IPS-15b (cell line): ENCODE measurements at regions not wholly inside any gene's neighbourhood (a gene's known extent, or its start where the extent isn't known, plus 50 kb on each side); places are given as distances from the start of the nearest gene placed in this dataset.

Source experiments
- H3K27me3 ChIP-seq: one replicate; pipeline ENCODE4 v1.6.1; 2013; ENCODE audit warnings: low read length; ENCODE audit not compliant: control insufficient read depth, insufficient read depth
- H3K36me3 ChIP-seq: one replicate; pipeline ENCODE4 v1.6.1; 2013; ENCODE audit warnings: low read length; ENCODE audit not compliant: control insufficient read depth, insufficient read depth
- H3K4me1 ChIP-seq: one replicate; pipeline ENCODE4 v1.6.1; 2013; ENCODE audit warnings: mild to moderate bottlenecking, low read length; ENCODE audit not compliant: control insufficient read depth, insufficient read depth
- H3K4me3 ChIP-seq: one replicate; pipeline ENCODE4 v1.5.1; 2013; ENCODE audit warnings: low read depth, low read length
- H3K9ac ChIP-seq: one replicate; pipeline ENCODE4 v1.6.1; 2013; ENCODE audit warnings: low read depth, mild to moderate bottlenecking, low read length
- H3K9me3 ChIP-seq: one replicate; pipeline ENCODE4 v1.6.1; 2013; ENCODE audit warnings: mild to moderate bottlenecking, low read length; ENCODE audit not compliant: control insufficient read depth, insufficient read depth

DNA sequence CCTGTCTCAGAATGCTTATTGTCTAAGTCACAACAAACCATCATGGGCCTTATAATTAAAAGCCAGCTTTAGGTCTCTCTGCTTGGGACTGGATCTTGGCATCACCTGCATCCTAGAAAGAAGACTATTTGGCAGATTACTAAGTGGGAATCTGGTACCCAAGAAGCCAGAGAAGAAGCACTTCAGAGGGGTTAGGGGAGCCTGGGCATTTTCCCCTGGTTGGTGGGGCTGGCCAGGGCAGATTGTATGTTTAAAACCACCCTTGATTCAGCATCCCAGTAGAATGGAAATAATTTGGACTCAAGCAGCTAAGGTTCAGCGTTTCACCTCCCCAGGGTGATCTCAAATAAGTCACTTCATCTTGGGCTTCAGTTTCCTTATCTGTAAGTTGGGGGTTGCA is 193.7 kb downstream of the MIAT start:
- Histone ChIP-seq H3K4me3 (no peak overlapping the region), H3K27me3 (no peaks in the 10 kb centered on the region), H3K36me3 (no peaks in the 10 kb centered on the region), H3K4me1 (peaks cover 3% of the 10 kb centered on the region), H3K9ac (no peak overlapping the region), H3K9me3 (no peaks in the 10 kb centered on the region)

DNA sequence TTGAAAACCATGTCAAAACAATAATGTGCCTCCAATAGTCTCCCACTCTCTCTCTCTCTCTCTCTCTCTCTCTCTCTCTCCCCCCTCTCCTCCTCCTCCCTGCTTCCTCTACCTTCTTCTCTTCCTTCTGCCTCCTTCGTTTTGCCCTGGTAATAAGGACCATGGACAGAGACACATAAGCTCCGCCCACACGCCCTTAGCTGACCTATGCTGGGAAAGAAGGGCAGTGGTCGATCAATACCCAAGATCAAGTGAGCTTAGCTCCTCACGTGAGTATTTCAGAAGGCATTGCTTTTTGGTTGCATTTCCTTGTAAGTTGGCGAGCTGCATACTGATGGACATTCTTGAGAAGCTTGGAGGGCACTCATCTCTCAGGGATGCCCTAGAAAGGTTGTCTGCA is 194.8 kb downstream of the MIAT start:
- H3K4me1 ChIP-seq = peaks cover 3% of the 10 kb centered on the region
- H3K36me3 ChIP-seq = no peaks in the 10 kb centered on the region
- H3K27me3 ChIP-seq = no peaks in the 10 kb centered on the region
- H3K9me3 ChIP-seq = no peaks in the 10 kb centered on the region
- H3K9ac ChIP-seq = no peak overlapping the region
- no peak overlapping the region for H3K4me3 ChIP-seq

DNA sequence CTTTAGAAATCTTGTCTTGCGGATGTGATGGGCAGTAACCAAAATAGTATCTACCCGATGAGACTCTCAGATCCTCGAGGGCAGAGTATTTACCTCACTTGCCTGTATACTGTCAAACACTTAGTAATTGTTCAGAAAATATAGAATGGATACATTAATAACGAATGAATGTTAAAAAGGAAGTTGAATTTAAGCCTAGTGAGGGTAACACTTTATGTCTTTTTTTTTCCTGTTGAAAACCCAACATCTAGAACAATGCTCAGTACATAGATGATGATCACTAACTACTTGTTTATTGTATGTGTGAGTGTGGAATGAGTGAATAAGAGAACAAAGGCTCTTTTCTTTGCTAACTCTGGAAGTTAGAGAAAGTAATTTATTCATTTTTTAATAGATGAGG is 195.7 kb downstream of the MIAT start:
- Histone ChIP-seq H3K4me1 (peaks cover 3% of the 10 kb centered on the region), H3K9me3 (no peaks in the 10 kb centered on the region), H3K27me3 (no peaks in the 10 kb centered on the region), H3K36me3 (no peaks in the 10 kb centered on the region), H3K9ac (no peak overlapping the region), H3K4me3 (no peak overlapping the region)

DNA sequence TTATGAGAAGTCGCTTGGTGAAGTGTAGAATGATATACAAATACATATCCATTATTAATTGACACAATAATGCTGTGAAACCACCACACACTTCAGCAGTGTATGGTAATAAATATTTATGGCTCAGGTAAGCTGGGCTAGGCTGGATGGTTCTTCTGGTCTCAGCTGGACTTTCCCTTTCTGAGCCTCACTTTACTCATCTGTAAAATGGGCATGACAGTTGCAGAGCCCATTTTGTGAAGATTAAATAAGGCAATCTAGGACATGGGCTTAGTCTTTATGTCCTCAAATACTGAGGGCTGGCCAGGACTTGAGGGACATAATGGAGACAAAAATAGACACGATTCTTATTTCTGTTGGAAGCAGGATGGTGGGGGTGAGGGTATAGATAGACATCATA is 196.1 kb downstream of the MIAT start:
- H3K36me3 ChIP-seq = no peaks in the 10 kb centered on the region
- H3K9ac ChIP-seq = no peak overlapping the region
- no peak overlapping the region for H3K4me3 ChIP-seq
- H3K9me3 ChIP-seq = no peaks in the 10 kb centered on the region
- H3K4me1 ChIP-seq = peaks cover 3% of the 10 kb centered on the region
- no peaks in the 10 kb centered on the region for H3K27me3 ChIP-seq

DNA sequence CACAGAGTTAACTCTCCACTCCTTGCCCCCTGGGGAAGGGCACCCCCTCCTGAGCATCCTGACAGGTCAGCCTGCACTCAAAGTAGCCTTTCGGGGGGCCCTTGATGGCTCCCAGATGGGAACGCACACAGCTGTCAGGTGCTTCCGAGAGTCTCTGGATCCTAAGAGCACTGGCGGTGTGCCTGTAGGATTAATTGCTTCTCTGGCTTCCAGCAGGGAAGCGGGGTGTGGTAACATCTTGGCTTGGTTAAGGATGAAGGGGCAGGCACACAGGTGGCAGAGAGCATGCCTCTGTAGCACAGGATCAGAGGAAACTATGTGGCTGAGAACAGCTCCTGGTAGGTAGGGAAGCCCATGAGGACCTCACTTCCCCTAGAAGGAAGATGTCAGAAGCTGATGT is 199.8 kb downstream of the MIAT start:
- H3K4me3 ChIP-seq = no peak overlapping the region
- H3K27me3 ChIP-seq = no peaks in the 10 kb centered on the region
- H3K36me3 ChIP-seq = no peaks in the 10 kb centered on the region
- H3K9me3 ChIP-seq = no peaks in the 10 kb centered on the region
- H3K4me1 ChIP-seq = peaks cover 6% of the 10 kb centered on the region
- no peak overlapping the region for H3K9ac ChIP-seq

DNA sequence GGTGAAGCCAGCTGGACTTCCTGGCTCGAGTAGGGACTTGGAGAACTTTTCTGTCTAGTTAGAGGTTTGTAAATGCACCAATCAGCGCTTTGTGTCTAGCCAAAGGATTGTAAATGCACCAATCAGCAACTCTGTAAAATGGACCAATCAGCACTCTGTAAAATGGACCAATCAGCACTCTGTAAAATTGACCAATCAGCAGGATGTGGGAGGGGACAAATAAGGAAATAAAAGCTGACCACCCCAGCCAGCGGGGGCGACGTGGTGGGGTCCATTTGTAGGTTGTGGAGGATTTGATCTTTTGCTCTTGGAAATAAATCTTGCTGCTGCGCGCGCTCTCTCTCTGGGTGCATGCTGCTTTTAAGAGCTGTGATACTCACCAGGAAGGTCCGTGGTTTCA is 202.9 kb downstream of the MIAT start:
- H3K9ac ChIP-seq = no peak overlapping the region
- H3K4me3 ChIP-seq = no peak overlapping the region
- H3K36me3 ChIP-seq = no peaks in the 10 kb centered on the region
- no peaks in the 10 kb centered on the region for H3K9me3 ChIP-seq
- no peaks in the 10 kb centered on the region for H3K27me3 ChIP-seq
- peaks cover 2% of the 10 kb centered on the region for H3K4me1 ChIP-seq

DNA sequence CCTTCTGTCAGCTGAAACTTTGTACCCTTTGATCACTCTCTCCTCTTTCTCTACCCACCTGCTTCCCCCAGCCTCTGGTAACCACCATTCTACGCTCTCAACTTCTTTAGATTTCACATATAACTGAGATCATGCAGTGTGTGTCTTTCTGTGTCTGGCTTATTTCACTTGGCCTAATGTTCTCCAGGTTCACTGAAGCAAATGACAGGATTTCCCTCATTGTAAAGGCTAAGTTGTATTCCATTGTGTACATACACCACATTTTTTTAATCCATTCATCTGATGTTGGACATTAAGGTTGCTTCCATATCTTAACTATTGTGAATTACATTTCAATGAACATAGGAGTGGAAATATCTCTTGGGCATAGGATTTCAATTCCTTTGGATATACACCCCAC is 207.6 kb downstream of the MIAT start:
- no peak overlapping the region for H3K4me3 ChIP-seq
- no peaks in the 10 kb centered on the region for H3K36me3 ChIP-seq
- H3K9me3 ChIP-seq = no peaks in the 10 kb centered on the region
- no peaks in the 10 kb centered on the region for H3K4me1 ChIP-seq
- H3K27me3 ChIP-seq = no peaks in the 10 kb centered on the region
- no peak overlapping the region for H3K9ac ChIP-seq

DNA sequence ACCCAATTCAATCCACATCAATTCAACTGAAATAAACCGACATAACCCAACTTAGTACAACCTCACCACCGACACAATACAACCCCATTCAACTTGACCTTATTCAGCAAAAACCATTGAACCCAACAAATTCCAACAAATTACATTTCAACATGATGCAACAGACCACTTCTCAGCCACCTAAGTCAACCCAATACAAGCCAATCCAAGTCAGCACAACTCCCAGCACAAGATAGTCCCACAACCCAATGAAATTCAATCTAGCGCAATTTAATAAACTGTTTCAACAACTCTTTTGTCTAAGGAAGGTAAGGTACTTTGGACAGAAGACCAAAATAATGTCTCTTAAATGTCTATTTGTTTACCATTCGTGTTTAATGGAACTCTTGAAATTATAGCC is 226.0 kb downstream of the MIAT start:
- Histone ChIP-seq H3K4me1 (peaks cover 6% of the 10 kb centered on the region), H3K36me3 (no peaks in the 10 kb centered on the region), H3K9ac (no peak overlapping the region), H3K27me3 (no peaks in the 10 kb centered on the region), H3K4me3 (no peak overlapping the region), H3K9me3 (no peaks in the 10 kb centered on the region)

DNA sequence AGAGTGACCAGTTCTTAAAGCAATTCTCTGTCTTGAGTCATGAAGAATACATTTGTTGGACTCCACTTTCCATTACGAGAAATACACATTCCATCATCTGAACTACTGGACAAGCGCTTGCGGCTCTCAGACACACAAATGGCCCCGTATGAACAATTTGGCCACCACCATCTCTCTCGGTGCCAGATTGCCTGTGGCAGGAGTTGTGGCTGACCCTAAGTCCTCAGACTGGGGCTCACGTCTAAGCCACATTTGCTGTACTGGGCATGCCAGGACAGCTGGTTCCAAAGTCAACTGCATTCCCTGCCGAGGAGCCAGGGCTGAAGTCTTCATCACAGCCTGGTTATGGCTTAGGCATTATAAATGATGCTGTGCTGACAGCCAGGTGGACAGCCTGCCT is 227.5 kb downstream of the MIAT start:
- Histone ChIP-seq H3K27me3 (no peaks in the 10 kb centered on the region), H3K9ac (no peak overlapping the region), H3K4me1 (peaks cover 6% of the 10 kb centered on the region), H3K36me3 (no peaks in the 10 kb centered on the region), H3K9me3 (no peaks in the 10 kb centered on the region), H3K4me3 (no peak overlapping the region)

DNA sequence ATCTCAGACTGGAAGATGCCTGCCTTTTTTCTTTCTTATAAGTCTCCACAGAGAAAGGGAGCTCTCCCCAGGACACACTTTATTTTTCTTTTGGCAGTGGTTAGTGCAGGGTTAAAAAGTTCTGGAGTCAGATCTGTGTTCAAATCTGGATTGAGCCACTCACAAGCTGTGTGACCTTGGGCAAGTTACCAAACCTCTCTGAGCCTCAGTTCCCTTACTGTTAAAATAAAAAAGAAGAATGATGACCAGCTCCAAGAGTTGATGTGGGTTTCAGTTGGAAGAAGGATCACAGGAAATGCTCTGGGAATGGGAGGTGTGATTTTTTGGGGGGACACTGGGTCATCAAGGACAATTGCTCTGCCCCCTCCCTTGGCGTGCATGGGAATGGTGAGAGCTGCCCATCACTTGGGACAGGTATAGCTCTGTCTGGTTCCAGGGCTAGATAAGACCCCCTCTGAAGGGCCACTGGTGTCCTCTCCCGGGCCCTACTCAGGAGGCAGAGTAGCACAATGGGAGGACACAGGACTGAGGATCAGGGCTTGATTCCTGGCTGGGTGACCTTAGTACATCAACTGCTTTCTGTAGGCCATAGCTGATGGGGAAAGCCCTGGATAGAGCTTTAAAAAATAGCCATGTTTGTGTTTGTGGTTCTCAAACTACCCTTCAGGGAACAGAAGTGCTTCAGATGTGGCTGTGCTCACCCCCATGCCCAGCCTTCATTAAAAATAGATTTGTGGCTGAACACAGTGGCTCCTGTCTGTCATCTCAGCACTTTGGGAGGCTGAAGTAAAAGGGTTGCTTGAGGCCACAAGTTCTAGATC is 228.3 kb downstream of the MIAT start:
- Histone ChIP-seq H3K27me3 (no peaks in the 10 kb centered on the region), H3K9ac (no peak overlapping the region), H3K4me1 (peaks cover 8% of the 10 kb centered on the region), H3K4me3 (no peak overlapping the region), H3K9me3 (no peaks in the 10 kb centered on the region), H3K36me3 (no peaks in the 10 kb centered on the region)

DNA sequence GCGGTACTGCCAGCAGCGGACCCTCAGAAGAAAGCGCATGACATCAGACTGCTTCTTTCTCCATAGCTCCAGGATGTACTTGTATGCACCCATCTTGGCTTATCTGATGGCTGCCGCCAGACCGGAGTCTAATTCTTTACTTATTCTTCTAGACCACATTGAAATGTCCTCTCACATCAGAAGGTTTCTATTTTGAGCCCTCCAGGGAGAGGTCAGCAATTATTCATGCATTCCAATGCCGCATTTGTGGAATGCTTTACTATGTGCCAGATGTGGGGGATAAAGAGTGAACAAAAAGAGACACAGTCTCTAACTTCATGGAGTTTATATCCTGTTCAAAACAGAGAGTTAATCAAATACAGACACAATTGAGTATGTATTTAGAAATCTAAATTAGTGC is 230.1 kb downstream of the MIAT start:
- peaks cover 16% of the 10 kb centered on the region for H3K4me1 ChIP-seq
- H3K9me3 ChIP-seq = no peaks in the 10 kb centered on the region
- H3K4me3 ChIP-seq = no peak overlapping the region
- no peak overlapping the region for H3K9ac ChIP-seq
- no peaks in the 10 kb centered on the region for H3K36me3 ChIP-seq
- H3K27me3 ChIP-seq = peaks cover 2% of the 10 kb centered on the region

DNA sequence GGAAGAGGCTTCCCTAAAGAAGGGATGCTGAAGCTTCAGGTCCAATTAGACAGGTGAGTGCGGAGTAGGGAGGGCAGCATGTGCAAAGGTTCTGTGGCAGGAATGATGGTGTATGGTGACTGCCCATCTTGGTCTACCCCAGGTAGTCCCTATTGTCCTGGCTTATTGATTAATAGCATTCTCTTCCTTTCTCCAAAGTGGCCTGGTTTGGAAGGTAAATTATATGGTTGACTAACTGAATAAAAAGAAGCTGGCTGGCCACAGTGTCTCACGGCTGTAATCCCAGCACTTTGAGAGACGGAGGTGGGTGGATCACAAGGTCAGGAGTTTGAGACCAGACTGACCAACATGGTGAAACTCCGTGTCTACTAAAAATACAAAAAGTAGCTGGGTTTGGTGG is 230.5 kb downstream of the MIAT start:
- Histone ChIP-seq H3K4me3 (no peak overlapping the region), H3K4me1 (peaks cover 17% of the 10 kb centered on the region)

More for the DNA sequence above, 230.5 kb downstream of the MIAT start:
- H3K9me3 ChIP-seq = no peaks in the 10 kb centered on the region
- H3K27me3 ChIP-seq = peaks cover 6% of the 10 kb centered on the region
- H3K9ac ChIP-seq = no peak overlapping the region
- H3K36me3 ChIP-seq = no peaks in the 10 kb centered on the region
